ENCODE measurements at regions not wholly inside any gene's neighbourhood (a gene's known extent, or its start where the extent isn't known, plus 50 kb on each side); places are given as distances from the start of the nearest gene placed in this dataset.
A peak's percentile ranks its signal among the peaks of the same experiment; 100 is the strongest.

DNA sequence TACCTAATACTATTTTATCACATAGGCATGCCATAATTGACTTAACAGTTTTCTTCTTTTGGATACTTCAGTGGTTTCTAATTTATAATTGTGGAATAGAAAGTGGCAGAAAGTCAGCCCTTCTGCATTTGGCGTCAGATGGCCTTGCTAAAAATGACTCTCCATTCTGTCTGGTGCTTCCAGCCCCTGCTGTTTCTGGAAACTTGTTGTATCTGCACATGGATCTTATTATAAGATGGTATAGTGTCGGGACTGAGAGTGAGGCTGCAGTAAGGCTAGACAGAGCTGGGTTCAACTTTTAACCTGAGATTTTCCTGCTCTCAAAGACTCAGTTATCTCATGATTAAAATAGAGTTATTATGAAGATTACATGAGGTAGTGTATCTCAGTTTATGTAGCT lies 74.8 kb upstream of the WDR72 start:
- TF ChIP-seq, protein P1, sequence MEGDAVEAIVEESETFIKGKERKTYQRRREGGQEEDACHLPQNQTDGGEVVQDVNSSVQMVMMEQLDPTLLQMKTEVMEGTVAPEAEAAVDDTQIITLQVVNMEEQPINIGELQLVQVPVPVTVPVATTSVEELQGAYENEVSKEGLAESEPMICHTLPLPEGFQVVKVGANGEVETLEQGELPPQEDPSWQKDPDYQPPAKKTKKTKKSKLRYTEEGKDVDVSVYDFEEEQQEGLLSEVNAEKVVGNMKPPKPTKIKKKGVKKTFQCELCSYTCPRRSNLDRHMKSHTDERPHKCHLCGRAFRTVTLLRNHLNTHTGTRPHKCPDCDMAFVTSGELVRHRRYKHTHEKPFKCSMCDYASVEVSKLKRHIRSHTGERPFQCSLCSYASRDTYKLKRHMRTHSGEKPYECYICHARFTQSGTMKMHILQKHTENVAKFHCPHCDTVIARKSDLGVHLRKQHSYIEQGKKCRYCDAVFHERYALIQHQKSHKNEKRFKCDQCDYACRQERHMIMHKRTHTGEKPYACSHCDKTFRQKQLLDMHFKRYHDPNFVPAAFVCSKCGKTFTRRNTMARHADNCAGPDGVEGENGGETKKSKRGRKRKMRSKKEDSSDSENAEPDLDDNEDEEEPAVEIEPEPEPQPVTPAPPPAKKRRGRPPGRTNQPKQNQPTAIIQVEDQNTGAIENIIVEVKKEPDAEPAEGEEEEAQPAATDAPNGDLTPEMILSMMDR (IDR thresholded peaks at IDR 0.05): no peak
- H3K36me3 ChIP-seq: no peaks in the 10 kb centered on the region
- intact Hi-C loops (cut with DNase I): loop anchor here in 1 of 10 donors (10.0 kb wide), 1 partner anchor 61 kb away; no protein-coding TSS in a partner anchor
- no peak overlapping the region for H3K27ac ChIP-seq
- no peaks in the 10 kb centered on the region for H3K9me3 ChIP-seq
- peaks cover 0 to 20% (median 2%) of the 10 kb centered on the region in 12 donors for H3K4me1 ChIP-seq
- no peak overlapping the region for H3K4me3 ChIP-seq
- 34 to 46% (median 36%) methylated on average over 2 of the region's 2 CpGs for WGBS, 4 donors
- ATAC-seq (no peak), DNase-seq (no peak)
- H3K27me3 ChIP-seq: peaks cover 0 to 2% (median 0%) of the 10 kb centered on the region in 9 donors

DNA sequence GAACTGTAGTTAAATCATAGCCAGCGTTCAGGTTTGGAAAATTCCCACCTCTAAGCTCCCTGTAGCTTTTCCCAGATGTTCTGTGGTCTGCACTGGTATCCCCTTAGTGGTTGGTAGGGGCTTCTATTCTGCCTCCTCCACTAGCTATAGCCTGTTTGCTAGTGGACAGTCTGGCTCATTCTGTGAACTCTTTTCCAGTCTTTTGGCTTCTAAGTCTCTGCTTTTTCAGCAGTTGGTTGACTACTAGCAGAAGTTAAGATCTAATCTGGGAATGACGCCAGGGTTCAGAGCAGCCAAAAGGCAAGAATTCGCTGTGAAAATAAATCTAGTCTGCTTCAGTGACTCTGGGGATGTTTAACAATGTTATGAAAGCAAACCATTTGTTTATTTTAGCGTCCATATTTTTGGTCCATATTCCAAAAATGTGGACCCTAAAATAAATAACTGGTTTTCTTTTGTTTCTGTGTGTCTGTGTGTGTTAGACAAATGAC lies 73.7 kb upstream of the WDR72 start:
- Histone ChIP-seq H3K9me3 (no peaks in the 10 kb centered on the region), H3K4me3 (no peak overlapping the region), H3K27ac (peak overlapping the region in 3 of 12 donors; percentile 12 to 58 (median 41)), H3K4me1 (peaks cover 0 to 20% (median 2%) of the 10 kb centered on the region in 12 donors), H3K27me3 (peaks cover 0 to 2% (median 0%) of the 10 kb centered on the region in 9 donors), H3K36me3 (no peaks in the 10 kb centered on the region)
- 30 to 40% (median 38%) methylated on average over 4 of the region's 4 CpGs for WGBS, 4 donors
- TF ChIP-seq, protein P1 (IDR thresholded peaks at IDR 0.05): no peak
- TF ChIP-seq POLR2A (IDR thresholded peaks at IDR 0.05): no peak
- DNase-seq: peak in 3 of 5 donors; percentile 30 to 52 (median 30)
- intact Hi-C loops (cut with DNase I): loop anchor here in 1 of 10 donors (10.0 kb wide), 1 partner anchor 62 kb away; no protein-coding TSS in a partner anchor
- peak; percentile 44 to 67 (median 51) for ATAC-seq

DNA sequence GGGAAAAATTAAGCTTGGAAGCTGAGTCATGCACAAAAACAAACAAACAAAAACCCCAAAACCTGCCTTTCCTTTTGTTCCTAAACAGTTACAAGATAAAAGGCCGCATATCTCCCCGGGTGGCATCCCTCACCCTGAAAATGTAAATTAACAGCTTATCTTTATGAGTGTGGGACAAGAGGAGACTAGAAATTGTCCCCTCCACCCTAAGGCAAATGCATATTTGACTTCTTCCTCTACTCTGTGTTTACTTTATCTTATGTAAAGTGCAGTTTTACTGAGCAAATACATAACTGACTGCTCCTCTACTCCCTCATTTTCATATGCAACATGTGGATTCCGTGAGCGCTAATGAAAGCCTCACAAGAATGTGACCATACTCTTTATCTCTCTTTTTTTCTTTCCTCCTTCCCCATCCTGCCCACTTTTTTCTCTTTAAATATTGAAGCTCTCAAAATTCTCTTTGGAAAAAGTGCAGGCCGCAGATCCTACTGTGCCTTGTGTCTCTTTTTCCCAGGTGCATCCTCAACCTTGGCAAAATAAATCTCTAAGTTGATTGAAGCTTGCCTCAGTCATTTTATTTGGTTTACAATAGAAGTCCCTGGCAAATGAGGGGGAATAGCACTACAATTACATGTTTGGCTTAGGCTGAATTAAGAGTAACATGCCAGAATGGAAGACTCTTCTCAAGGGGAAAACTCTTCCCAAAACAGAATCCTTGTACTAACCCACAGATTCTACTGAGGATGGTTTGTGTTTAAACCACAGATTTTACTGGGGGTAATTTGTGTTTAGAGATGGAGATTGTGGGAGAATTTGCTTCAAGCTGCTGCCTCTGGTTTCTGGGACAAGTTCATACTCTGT lies 72.7 kb upstream of the WDR72 start:
- intact Hi-C loops (cut with DNase I): loop anchor here in 1 of 10 donors (10.0 kb wide), 1 partner anchor 63 kb away; no protein-coding TSS in a partner anchor
- no peak for ATAC-seq
- peak overlapping the region in 2 of 12 donors; percentile 15 to 58 for H3K27ac ChIP-seq

More for the DNA sequence above, 72.7 kb upstream of the WDR72 start:
- Histone ChIP-seq H3K4me3 (no peak overlapping the region), H3K4me1 (peaks cover 0 to 20% (median 2%) of the 10 kb centered on the region in 12 donors), H3K27me3 (peaks cover 0 to 2% (median 0%) of the 10 kb centered on the region in 9 donors), H3K9me3 (no peaks in the 10 kb centered on the region), H3K36me3 (no peaks in the 10 kb centered on the region)
- DNase-seq: no peak
- WGBS, 4 donors: 54 to 59% (median 57%) methylated on average over 5 of the region's 5 CpGs
- TF ChIP-seq POLR2A (IDR thresholded peaks at IDR 0.05): no peak
- TF ChIP-seq, protein P1 (IDR thresholded peaks at IDR 0.05): no peak
